OCI-LY1 (cell line): ENCODE measurements at regions not wholly inside any gene's neighbourhood (a gene's known extent, or its start where the extent isn't known, plus 50 kb on each side); places are given as distances from the start of the nearest gene placed in this dataset.
"Not testable (repeated sequence)": the region's sequence is repeated elsewhere in the genome, so short reads cannot be mapped to it uniquely, and the experiment has no call there.

Source experiments
- CTCF ChIP-seq: fragments of 200-600 bp; sonication (generic), shearing (Covaris generic); IDR thresholded peaks from 2 replicates; pipeline ENCODE4 v1.5.1; 2017; ENCODE audit warnings: mild to moderate bottlenecking, antibody characterized with exemption, low read length, moderate library complexity, mixed read lengths
- EZH2 ChIP-seq: fragments of 200-600 bp; sonication (generic), shearing (Covaris generic); IDR thresholded peaks from 2 replicates; pipeline ENCODE4 v1.8.0; 2017; ENCODE audit warnings: borderline replicate concordance, mixed run types, mild to moderate bottlenecking, antibody characterized with exemption, low read length, moderate library complexity, mixed read lengths

DNA sequence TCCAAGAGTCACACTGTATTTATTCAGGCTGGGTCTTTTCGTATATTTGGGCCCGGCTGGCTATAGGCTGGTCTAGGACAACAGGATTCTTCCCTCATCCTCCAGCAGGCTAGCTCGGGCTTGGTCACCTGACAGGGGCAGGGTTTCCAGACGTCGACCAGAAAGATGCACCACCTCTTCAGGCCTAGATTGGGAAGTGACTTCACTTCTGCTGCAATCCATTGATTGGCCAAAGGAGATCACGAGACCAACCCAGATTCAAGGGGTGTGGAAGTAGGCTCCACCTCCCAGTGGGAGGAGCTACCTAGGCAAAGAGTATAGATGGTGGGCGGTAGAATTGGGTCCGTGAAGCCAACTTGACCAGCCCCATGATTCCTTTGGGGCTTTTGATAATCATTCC lies 167.5 kb downstream of the GOSR1 start:
- not testable (repeated sequence) for TF ChIP-seq CTCF, EZH2
